Caco-2 (cell line): ENCODE measurements at regions not wholly inside any gene's neighbourhood (a gene's known extent, or its start where the extent isn't known, plus 50 kb on each side); places are given as distances from the start of the nearest gene placed in this dataset.

Experiments
- BruUV-seq: library from RNA; stranded (reverse); fragments of 400-500 nt; replicated peaks from 2 replicates; lab custom pipeline; 2021; lab: Mats Ljungman, UMichigan
- CTCF ChIA-PET: fragments of 300-600 bp; sonication (Branson Sonifier 250); formaldehyde crosslinking; loops from one replicate; lab custom pipeline; 2022; ENCODE audit warnings: antibody characterized with exemption; lab: Charles Lee
- POLR2A ChIA-PET: fragments of 300-600 bp; sonication (Branson Sonifier 250); formaldehyde crosslinking; loops from one replicate; lab custom pipeline; 2022; ENCODE audit warnings: antibody characterized with exemption; lab: Charles Lee
- DNase-seq, 2 experiments: peaks; one replicate each; pipeline versions ENCODE4 v3.0.0 to v3.0.0-alpha.2; 2020 to 2022
- H3K27me3 ChIP-seq: replicated peaks from 2 replicates; pipeline ENCODE4 v1.6.0; 2011; ENCODE audit warnings: low read length; ENCODE audit not compliant: control insufficient read depth, insufficient read depth
- H3K36me3 ChIP-seq: 2 replicates; pipeline ENCODE4 v1.5.1; 2011; ENCODE audit warnings: low read length; ENCODE audit not compliant: control insufficient read depth, insufficient read depth
- H3K4me1 ChIP-seq: fragments of 250-450 bp; sonication (Bioruptor Pico); 2 replicates; pipeline ENCODE4 v1.5.1; 2020; ENCODE audit warnings: mild to moderate bottlenecking
- H3K4me3 ChIP-seq: 2 replicates; pipeline ENCODE4 v1.5.1; 2011; ENCODE audit warnings: low read depth, mild to moderate bottlenecking, control low read depth, low read length
- H3K9me3 ChIP-seq: fragments of 250-450 bp; sonication (Bioruptor Pico); 2 replicates; pipeline ENCODE4 v1.5.1; 2020; ENCODE audit warnings: mild to moderate bottlenecking, moderate library complexity
- H3K27ac Mint-ChIP-seq: one replicate; pipeline ENCODE4 v1.8.0; 2022; ENCODE audit warnings: mixed read lengths; ENCODE audit not compliant: unreplicated experiment
- H3K27me3 Mint-ChIP-seq: one replicate; pipeline ENCODE4 v1.8.0; 2022; ENCODE audit warnings: mixed read lengths; ENCODE audit not compliant: insufficient read depth, unreplicated experiment
- H3K36me3 Mint-ChIP-seq: one replicate; pipeline ENCODE4 v1.8.0; 2022; ENCODE audit warnings: mild to moderate bottlenecking, mixed read lengths; ENCODE audit not compliant: insufficient read depth, unreplicated experiment
- H3K4me1 Mint-ChIP-seq: one replicate; pipeline ENCODE4 v1.8.0; 2022; ENCODE audit warnings: low read depth, mixed read lengths; ENCODE audit not compliant: unreplicated experiment
- H3K4me3 Mint-ChIP-seq: one replicate; pipeline ENCODE4 v1.8.0; 2022; ENCODE audit warnings: mild to moderate bottlenecking, moderate library complexity, mixed read lengths; ENCODE audit not compliant: unreplicated experiment
- H3K9me3 Mint-ChIP-seq: one replicate; pipeline ENCODE4 v1.8.0; 2022; ENCODE audit warnings: mixed read lengths; ENCODE audit not compliant: unreplicated experiment
- CTCF ChIP-seq, 2 experiments: fragments of 200-600 bp in 1 of 2; IDR thresholded peaks; 1 replicate in 1 of 2; 2 replicates in 1 of 2; pipeline versions ENCODE4 v1.5.1 to v1.8.0; 2011 to 2022; ENCODE audit warnings: antibody characterized with exemption in 1 of 2, control low read depth in 1 of 2, inconsistent platforms in 1 of 2, low read depth in 1 of 2, low read length in 1 of 2, mild to moderate bottlenecking in 1 of 2, moderate library complexity in 1 of 2; ENCODE audit not compliant: insufficient read depth in 1 of 2, severe bottlenecking in 1 of 2, unreplicated experiment in 1 of 2
- intact Hi-C: fragments of 100-400 bp; cut with micrococcal nuclease; formaldehyde crosslinking; loops from one replicate; pipeline ENCODE4 v1.10.0; 2022; ENCODE audit not compliant: unreplicated experiment

DNA sequence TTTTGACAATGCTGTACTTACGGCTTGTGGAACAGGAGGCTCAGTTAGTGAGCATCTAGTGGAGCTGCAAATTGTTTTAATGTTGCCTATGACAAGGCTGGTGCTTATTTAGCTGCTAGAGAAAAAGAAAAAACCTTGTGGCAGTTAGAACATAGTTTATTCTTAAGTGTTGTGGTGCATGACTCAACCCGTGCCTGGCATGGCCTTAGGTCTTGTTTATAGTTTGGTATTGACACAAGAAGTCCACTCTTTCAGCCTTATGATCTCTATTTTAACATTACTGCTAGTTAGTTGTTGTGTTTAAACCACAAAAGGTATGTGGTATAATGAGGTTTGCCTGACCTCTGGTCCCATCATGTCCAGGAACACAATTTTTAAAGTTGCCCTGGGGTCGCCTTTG, 744.6 kb downstream of the FAM181B start:
- no peaks in the 10 kb centered on the region for H3K27me3 ChIP-seq
- peaks cover 5% of the 10 kb centered on the region; the same call in 1 of the 2 replicates for H3K9me3 ChIP-seq
- no peak for TF ChIP-seq CTCF (IDR thresholded peaks at IDR 0.05; ENCODE audit: insufficient read depth in 1 of 2, low read depth in 1 of 2, low read length in 1 of 2, severe bottlenecking in 1 of 2, unreplicated experiment in 1 of 2)
- DNase-seq = no peak
- no peak overlapping the region for H3K4me3 ChIP-seq
- Mint-ChIP-seq H3K27me3 (no peaks in the 10 kb centered on the region), H3K36me3 (no peaks in the 10 kb centered on the region), H3K27ac (no peak overlapping the region), H3K4me1 (no peaks in the 10 kb centered on the region), H3K9me3 (no peaks in the 10 kb centered on the region), H3K4me3 (no peak overlapping the region)
- no peaks in the 10 kb centered on the region for H3K36me3 ChIP-seq
- ChIA-PET CTCF (no interaction called here), POLR2A (no interaction called here)
- no peaks in the 10 kb centered on the region for H3K4me1 ChIP-seq
- intact Hi-C loops = no loop called here
- BruUV-seq = no TSS peak

DNA sequence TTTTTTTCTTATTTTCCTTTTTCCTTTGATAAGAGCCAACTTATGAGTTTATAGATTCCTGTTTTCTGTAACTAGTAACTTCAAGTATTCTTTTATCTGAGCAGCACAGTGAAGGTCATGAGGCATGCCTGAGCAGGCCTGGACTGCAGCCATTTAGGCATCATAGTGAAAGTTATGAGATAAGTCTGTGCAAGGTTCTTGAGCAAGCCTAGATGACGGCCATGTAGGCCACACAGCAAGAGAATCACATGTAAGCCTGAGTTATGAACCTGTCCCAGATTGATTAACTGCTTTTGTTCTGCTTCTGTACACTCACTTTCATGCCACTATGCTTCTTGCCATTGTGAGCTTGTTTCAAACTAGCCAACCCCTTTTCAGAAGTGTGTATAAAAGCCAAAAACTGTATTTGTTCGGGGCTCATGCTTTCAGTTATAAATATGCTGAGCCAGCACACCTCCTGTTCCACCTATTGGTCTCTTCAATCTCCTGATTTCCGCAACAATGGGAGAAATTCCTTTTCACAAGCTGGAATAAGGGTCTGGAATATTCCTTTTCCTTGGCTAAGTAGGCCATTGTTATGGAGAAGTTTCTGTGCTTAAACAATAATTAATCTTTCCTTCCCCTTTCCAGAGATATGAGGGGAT, 745.7 kb downstream of the FAM181B start:
- TF ChIP-seq CTCF (IDR thresholded peaks at IDR 0.05; ENCODE audit: insufficient read depth in 1 of 2, low read depth in 1 of 2, low read length in 1 of 2, severe bottlenecking in 1 of 2, unreplicated experiment in 1 of 2) = no peak
- H3K36me3 Mint-ChIP-seq = no peaks in the 10 kb centered on the region
- ChIA-PET POLR2A (no interaction called here), CTCF (no interaction called here)
- DNase-seq = no peak
- Histone ChIP-seq H3K36me3 (no peaks in the 10 kb centered on the region), H3K4me1 (no peaks in the 10 kb centered on the region), H3K27me3 (no peaks in the 10 kb centered on the region), H3K4me3 (no peak overlapping the region), H3K9me3 (peaks cover 5% of the 10 kb centered on the region; the same call in 1 of the 2 replicates)
- H3K27me3 Mint-ChIP-seq = no peaks in the 10 kb centered on the region
- no peaks in the 10 kb centered on the region for H3K9me3 Mint-ChIP-seq
- H3K4me3 Mint-ChIP-seq = no peak overlapping the region
- intact Hi-C loops = no loop called here
- no TSS peak for BruUV-seq
- H3K27ac Mint-ChIP-seq = no peak overlapping the region
- H3K4me1 Mint-ChIP-seq = no peaks in the 10 kb centered on the region

GRCh38 chr11:81986556-81987161, 747.0 kb downstream of the FAM181B start:
- CTCF ChIA-PET = no interaction called here
- H3K27me3 ChIP-seq = no peaks in the 10 kb centered on the region
- POLR2A ChIA-PET = no interaction called here
- H3K4me3 ChIP-seq = no peak overlapping the region
- intact Hi-C loops = no loop called here
- no peak for TF ChIP-seq CTCF (IDR thresholded peaks at IDR 0.05; ENCODE audit: insufficient read depth in 1 of 2, low read depth in 1 of 2, low read length in 1 of 2, severe bottlenecking in 1 of 2, unreplicated experiment in 1 of 2)
- Mint-ChIP-seq H3K27ac (no peak overlapping the region), H3K4me3 (no peak overlapping the region), H3K9me3 (no peaks in the 10 kb centered on the region), H3K27me3 (no peaks in the 10 kb centered on the region), H3K36me3 (no peaks in the 10 kb centered on the region), H3K4me1 (no peaks in the 10 kb centered on the region)
- no peaks in the 10 kb centered on the region for H3K4me1 ChIP-seq
- H3K36me3 ChIP-seq = no peaks in the 10 kb centered on the region
- peaks cover 5% of the 10 kb centered on the region; the same call in 1 of the 2 replicates for H3K9me3 ChIP-seq
- DNase-seq = no peak
- no TSS peak for BruUV-seq
